ENCODE measurements at regions not wholly inside any gene's neighbourhood (a gene's known extent, or its start where the extent isn't known, plus 50 kb on each side); places are given as distances from the start of the nearest gene placed in this dataset.
"Not testable (repeated sequence)": the region's sequence is repeated elsewhere in the genome, so short reads cannot be mapped to it uniquely, and the experiment has no call there.

GRCh38 chr15:22134941-22135566, 54.7 kb downstream of the OR4M2 start:
- FAIRE-seq; DNase-seq (ENCODE audit: insufficient read length, low spot score): not testable (repeated sequence)

- not testable (repeated sequence) for DNase-seq (ENCODE audit: insufficient read length, low spot score); FAIRE-seq
Observed at GRCh38 chr15:22137572-22137971, 57.2 kb downstream of the OR4M2 start.

- not testable (repeated sequence) for FAIRE-seq; DNase-seq (ENCODE audit: insufficient read length, low spot score)
Observed at GRCh38 chr15:22141106-22141505, 60.8 kb downstream of the OR4M2 start.

GRCh38 chr15:22148109-22148508, 67.8 kb downstream of the OR4M2 start:
- DNase-seq (ENCODE audit: insufficient read length, low spot score); FAIRE-seq: not testable (repeated sequence)

GRCh38 chr15:22158243-22158642, 77.9 kb downstream of the OR4M2 start:
- not testable (repeated sequence) for DNase-seq (ENCODE audit: insufficient read length, low spot score); FAIRE-seq

- not testable (repeated sequence) for FAIRE-seq; DNase-seq (ENCODE audit: insufficient read length, low spot score)
Observed at GRCh38 chr15:22160283-22160682, 80.0 kb downstream of the OR4M2 start.

- not testable (repeated sequence) for DNase-seq (ENCODE audit: insufficient read length, low spot score); FAIRE-seq
Observed at GRCh38 chr15:22160741-22161140, 80.4 kb downstream of the OR4M2 start.

GRCh38 chr15:22161398-22161797, 81.1 kb downstream of the OR4M2 start:
- DNase-seq (ENCODE audit: insufficient read length, low spot score); FAIRE-seq: not testable (repeated sequence)

GRCh38 chr15:22163715-22164114, 83.4 kb downstream of the OR4M2 start:
- not testable (repeated sequence) for DNase-seq (ENCODE audit: insufficient read length, low spot score); FAIRE-seq

GRCh38 chr15:22167521-22167920, 87.2 kb downstream of the OR4M2 start:
- FAIRE-seq; DNase-seq (ENCODE audit: insufficient read length, low spot score): not testable (repeated sequence)

- DNase-seq (ENCODE audit: insufficient read length, low spot score): not testable (repeated sequence)
Observed at GRCh38 chr15:22173029-22173998, 93.0 kb downstream of the OR4M2 start.

GRCh38 chr15:22174088-22174487, 93.8 kb downstream of the OR4M2 start:
- not testable (repeated sequence) for FAIRE-seq

More at GRCh38 chr15:22173029-22173998, 93.0 kb downstream of the OR4M2 start:
- not testable (repeated sequence) for FAIRE-seq

GRCh38 chr15:22177965-22178364, 97.6 kb downstream of the OR4M2 start:
- not testable (repeated sequence) for DNase-seq (ENCODE audit: insufficient read length, low spot score); FAIRE-seq

More at GRCh38 chr15:22174088-22174487, 93.8 kb downstream of the OR4M2 start:
- not testable (repeated sequence) for DNase-seq (ENCODE audit: insufficient read length, low spot score)

GRCh38 chr15:22178438-22178837, 98.1 kb downstream of the OR4M2 start:
- not testable (repeated sequence) for FAIRE-seq; DNase-seq (ENCODE audit: insufficient read length, low spot score)

GRCh38 chr15:22179043-22179442, 98.7 kb downstream of the OR4M2 start:
- not testable (repeated sequence) for FAIRE-seq; DNase-seq (ENCODE audit: insufficient read length, low spot score)

- not testable (repeated sequence) for FAIRE-seq; DNase-seq (ENCODE audit: insufficient read length, low spot score)
Observed at GRCh38 chr15:22180611-22181010, 100.3 kb downstream of the OR4M2 start.

- FAIRE-seq; DNase-seq (ENCODE audit: insufficient read length, low spot score): not testable (repeated sequence)
Observed at GRCh38 chr15:22184678-22185077, 104.4 kb downstream of the OR4M2 start.

- DNase-seq (ENCODE audit: insufficient read length, low spot score); FAIRE-seq: not testable (repeated sequence)
Observed at GRCh38 chr15:22186846-22187532, 106.7 kb downstream of the OR4M2 start.

GRCh38 chr15:22191818-22192217, 111.5 kb downstream of the OR4M2 start:
- not testable (repeated sequence) for DNase-seq (ENCODE audit: insufficient read length, low spot score); FAIRE-seq
